ENCODE measurements at regions not wholly inside any gene's neighbourhood (a gene's known extent, or its start where the extent isn't known, plus 50 kb on each side); places are given as distances from the start of the nearest gene placed in this dataset.
A peak's percentile ranks its signal among the peaks of the same experiment; 100 is the strongest.
"Not testable (repeated sequence)": the region's sequence is repeated elsewhere in the genome, so short reads cannot be mapped to it uniquely, and the experiment has no call there.

GRCh38 chr6:56904068-56904467, 50.8 kb upstream of the BEND6 start:
- ATAC-seq (no peak), DNase-seq (ENCODE audit: low spot score) (no peak)

DNA sequence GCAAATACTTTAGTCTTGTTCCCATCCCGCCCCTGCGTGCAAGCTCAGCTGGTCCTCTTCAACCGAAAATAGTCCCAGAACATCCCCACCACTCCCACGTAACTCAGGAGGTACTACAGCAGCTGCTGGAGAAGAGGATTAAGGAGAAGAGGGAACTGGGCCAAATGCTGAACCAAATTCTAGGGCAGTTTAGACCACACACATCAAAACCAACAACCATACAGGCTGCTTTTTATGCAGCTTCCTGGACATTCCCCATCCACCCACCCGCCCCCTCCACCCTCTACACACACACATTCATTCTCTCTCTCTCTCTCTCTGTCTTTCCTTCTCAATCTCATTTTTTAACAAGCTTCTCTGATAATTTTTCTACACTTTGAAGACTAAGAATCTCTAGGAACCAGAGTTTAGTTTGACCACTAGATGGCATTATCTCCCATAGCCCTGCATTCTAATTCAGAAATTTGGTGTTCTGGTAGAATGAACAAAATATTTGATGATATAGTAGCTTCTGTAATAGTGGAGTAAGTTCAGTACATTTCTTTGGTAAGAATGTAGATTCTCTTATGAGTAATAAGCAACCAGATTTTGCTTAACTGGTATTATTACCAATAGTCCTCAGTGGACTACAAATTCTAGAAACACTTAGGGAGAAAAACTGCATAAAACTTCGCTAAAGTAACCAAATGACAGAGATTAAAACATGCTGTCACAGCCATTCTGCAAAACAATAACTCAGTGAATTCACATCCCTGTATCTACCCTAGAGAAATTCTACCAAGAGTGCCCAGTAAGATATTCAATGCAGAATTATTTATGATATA, 52.1 kb upstream of the BEND6 start:
- ATAC-seq = peak; percentile 75

GRCh38 chr6:56900784-56901183, 54.1 kb upstream of the BEND6 start:
- DNase-seq (ENCODE audit: low spot score) = no peak
- ATAC-seq = no peak

More for the DNA sequence above, 52.1 kb upstream of the BEND6 start:
- no peak for DNase-seq (ENCODE audit: low spot score)

GRCh38 chr6:56899753-56900152, 55.2 kb upstream of the BEND6 start:
- DNase-seq (ENCODE audit: low spot score) (no peak), ATAC-seq (no peak)

DNA sequence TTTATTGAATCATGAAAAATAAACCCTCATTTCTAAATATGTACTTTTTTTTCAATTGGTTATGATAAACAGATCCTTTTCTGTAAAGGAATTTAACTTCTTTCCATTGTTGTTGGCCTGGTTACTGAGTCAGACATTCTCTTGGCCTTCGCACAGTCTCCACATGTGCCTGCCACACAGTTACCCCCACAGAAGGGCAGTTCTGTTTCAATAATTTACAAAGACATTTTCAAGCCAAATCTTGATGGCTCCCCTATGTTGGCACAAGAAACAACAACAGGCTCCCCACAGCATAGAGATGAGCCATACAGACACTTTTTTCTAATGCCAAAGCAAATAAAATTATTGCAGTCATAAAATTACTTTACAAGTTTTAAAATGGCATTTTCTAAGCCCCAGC, 55.6 kb upstream of the BEND6 start:
- ATAC-seq (no peak), DNase-seq (ENCODE audit: low spot score) (no peak)

- DNase-seq (ENCODE audit: low spot score) = no peak
Observed at GRCh38 chr6:56897789-56898529, 56.9 kb upstream of the BEND6 start.

GRCh38 chr6:56891754-56892153, 63.2 kb upstream of the BEND6 start:
- ATAC-seq (no peak), DNase-seq (ENCODE audit: low spot score) (no peak)

More at GRCh38 chr6:56897789-56898529, 56.9 kb upstream of the BEND6 start:
- ATAC-seq = no peak

DNA sequence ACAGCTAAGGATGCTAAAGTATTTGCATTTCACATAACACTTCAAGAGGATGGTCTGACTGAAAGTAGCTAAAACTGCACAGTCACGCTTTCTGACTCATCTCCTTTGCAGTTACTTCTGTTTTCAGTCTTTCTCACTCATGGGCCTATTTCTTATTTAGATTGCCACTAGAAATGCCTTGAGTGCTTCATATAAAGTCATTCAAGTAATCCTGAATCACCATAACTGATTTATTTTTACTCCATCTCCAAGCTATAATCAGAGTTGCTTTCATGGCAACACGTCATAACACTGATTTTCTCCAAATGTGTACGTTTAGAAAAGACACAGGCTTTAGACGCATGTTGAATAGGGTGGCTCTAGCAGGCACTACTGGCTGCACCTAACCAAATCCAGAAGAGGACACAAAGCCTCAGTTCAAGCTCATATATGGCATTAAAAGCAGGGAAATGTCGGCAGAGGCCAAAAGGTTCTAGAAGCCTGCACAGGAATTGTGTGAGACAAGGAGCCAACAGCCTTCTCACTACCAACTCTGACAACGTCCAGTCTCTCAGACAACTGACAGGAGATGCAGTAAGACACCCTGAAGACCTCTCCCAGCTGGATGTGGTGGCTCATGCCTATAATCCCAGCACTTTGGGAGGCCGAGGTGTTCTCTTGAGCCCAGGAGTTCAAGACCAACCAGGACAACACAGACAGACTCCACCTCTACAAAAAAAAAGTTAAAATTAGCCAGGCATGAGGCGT, 64.1 kb upstream of the BEND6 start:
- DNase-seq (ENCODE audit: low spot score) = no peak
- ATAC-seq = no peak

DNA sequence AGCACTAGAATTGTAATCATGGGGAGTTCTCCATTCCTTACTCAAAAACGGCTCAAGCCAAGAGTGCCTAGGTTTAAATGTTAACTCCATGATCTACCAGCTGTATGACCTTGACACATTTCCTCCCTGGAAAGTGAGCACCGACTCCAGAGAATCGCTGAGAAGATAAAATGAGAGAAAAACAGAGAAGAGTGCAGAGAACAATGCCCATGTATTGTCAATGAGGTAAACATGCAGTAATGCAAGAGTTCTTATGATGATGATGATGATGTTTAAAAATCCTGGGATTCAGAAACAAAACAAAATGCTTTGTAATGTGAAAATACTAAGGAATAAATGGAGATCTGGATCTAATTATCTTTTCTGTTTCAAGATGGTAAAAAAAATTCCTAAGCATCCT, 64.8 kb upstream of the BEND6 start:
- ATAC-seq = no peak
- no peak for DNase-seq (ENCODE audit: low spot score)

DNA sequence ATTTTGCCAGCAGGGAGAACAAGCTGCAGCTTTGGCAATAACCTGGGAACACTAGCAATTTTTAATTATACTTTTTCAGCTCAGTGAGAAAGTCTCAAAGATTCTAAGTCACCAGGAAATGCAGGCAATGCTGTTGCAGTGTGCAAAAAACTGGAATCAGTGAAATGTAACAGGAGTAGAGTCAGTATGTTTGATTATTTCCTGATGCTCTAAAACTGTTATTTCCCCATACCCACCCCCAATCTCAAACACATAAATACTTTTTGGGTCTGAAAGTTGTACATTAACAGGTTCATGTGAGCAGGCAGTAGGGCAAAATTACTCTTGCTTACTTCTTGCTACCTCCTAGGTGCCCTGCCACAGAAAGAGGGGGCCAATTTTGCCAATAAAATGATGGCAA, 65.4 kb upstream of the BEND6 start:
- DNase-seq (ENCODE audit: low spot score) = no peak
- ATAC-seq = no peak

GRCh38 chr6:56888687-56889086, 66.2 kb upstream of the BEND6 start:
- no peak for ATAC-seq
- DNase-seq (ENCODE audit: low spot score) = no peak

- DNase-seq (ENCODE audit: low spot score) = no peak
- ATAC-seq = no peak
Observed at GRCh38 chr6:56887086-56887485, 67.8 kb upstream of the BEND6 start.

- ATAC-seq (no peak), DNase-seq (ENCODE audit: low spot score) (no peak)
Observed at GRCh38 chr6:56877922-56878321, 77.0 kb upstream of the BEND6 start.

DNA sequence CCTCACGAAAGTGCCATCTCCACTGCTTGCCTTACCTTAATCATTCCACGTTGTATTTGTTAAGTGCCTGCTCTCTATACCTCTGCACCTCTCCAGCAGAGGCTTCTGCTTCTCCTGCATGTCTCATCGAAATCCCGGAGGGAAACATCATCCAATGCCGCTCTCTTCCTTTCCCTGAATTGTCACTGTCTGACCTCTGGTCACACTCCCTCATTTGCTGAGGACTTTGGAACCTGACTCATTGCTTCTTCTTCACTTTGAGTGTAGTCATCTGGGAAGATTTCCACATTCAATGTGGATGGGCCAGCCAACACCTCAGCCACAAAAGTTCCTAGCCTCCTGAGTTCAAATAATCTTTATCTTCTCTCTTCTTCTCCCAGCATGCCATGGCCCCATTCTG, 78.9 kb upstream of the BEND6 start:
- ATAC-seq = no peak
- DNase-seq (ENCODE audit: low spot score) = no peak

DNA sequence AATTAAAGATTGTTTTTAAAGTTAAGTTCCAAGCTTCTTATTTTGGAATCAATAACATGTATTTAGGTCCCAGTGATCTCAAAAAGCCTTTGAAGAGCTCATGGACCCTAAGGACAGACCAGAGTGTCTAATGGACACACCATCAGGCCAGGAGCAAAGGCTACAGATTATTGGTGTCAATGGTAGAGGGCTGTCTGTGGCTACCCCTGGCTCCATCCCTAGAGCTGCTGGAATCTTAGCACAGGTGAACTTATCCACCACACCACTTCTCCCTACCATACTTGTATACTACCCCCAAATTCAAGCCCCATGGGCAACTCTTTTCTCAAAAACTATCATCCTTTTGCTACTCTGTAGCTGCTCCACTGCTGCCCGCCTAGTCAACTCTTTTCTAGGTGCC, 79.4 kb upstream of the BEND6 start:
- DNase-seq (ENCODE audit: low spot score) = no peak
- ATAC-seq = no peak

DNA sequence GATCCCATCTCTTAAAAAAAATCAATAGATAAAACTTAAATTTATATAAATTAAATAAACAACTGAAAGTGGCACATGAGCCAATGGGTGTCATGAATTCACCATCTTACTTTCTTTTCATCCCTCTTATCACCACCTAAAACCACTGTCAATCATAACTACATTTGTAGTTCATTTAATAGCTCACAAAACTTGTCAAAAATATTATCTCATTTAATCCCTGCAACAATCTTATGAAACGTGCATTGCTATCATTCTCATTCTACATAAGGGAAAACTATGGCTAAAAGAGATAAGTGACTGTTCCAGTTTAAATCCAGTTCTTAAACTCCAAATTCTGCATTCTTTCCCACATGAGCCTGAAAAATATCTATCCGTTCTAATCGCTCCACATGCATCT, 80.6 kb upstream of the BEND6 start:
- no peak for DNase-seq (ENCODE audit: low spot score)

GRCh38 chr6:56870053-56870452, 84.9 kb upstream of the BEND6 start:
- DNase-seq (ENCODE audit: low spot score); ATAC-seq: not testable (repeated sequence)

More for the DNA sequence above, 80.6 kb upstream of the BEND6 start:
- no peak for ATAC-seq

DNA sequence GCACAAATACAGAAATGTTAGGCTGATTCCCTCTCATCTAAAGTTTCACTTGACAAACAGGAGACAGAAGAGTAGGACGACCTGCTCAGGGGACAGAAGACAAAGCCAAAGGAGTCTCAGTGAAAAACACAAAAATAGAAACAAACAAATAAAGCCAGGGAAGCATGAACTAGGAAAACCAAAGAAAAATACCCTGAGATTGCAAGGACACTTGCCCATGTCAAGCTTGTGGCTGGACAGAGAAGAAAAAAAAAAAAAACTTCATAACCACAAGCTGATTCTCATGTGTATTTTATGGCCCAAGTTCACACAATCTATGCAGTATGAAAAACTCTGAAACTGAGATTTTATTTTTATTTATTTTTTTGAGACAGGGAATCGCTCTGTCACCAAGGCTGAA, 85.6 kb upstream of the BEND6 start:
- no peak for ATAC-seq
- DNase-seq (ENCODE audit: low spot score) = no peak

GRCh38 chr6:56868687-56869086, 86.2 kb upstream of the BEND6 start:
- no peak for ATAC-seq
- no peak for DNase-seq (ENCODE audit: low spot score)

- no peak for ATAC-seq
- DNase-seq (ENCODE audit: low spot score) = no peak
Observed at GRCh38 chr6:56866917-56867522, 87.9 kb upstream of the BEND6 start.
